ENCODE measurements at regions not wholly inside any gene's neighbourhood (a gene's known extent, or its start where the extent isn't known, plus 50 kb on each side); places are given as distances from the start of the nearest gene placed in this dataset.
"Not testable (repeated sequence)": the region's sequence is repeated elsewhere in the genome, so short reads cannot be mapped to it uniquely, and the experiment has no call there.

DNA sequence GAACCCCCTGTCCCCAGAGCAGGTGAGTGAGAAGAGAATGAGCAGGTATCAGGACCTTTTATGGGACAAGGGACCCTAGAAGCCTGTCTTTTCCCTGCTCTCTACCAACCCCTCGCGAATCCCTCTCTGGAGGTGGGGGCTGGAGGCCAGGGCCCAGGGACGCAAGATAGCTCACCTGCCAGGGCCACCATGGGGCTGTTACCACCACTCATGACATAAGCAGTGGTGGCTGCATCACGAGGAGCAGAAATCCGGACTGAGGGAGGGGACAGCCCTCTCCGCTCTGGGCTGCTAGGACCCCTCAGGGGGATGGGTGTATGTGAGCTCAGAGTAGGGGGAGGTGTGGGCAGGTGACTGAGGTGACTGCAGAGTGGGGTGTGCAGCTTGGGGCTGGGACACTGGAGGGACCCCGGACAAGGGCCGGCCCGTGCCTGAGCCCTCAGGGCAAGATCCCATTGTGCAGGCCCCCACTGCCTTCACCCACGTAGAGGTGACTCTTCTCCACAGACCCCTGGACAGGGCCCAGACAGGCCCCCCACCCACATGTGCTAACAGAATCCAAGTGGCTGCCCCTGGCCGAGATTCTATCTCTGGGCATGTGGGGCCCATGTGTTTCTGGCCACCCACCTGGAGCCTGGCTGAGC lies 190.6 kb downstream of the TBC1D2B start:
- TF ChIP-seq CTCF (IDR thresholded peaks at IDR 0.05; ENCODE audit: insufficient read depth, missing control alignments): no peak
- no peak for FAIRE-seq
- no peak for DNase-seq (ENCODE audit: insufficient read length, low spot score)

DNA sequence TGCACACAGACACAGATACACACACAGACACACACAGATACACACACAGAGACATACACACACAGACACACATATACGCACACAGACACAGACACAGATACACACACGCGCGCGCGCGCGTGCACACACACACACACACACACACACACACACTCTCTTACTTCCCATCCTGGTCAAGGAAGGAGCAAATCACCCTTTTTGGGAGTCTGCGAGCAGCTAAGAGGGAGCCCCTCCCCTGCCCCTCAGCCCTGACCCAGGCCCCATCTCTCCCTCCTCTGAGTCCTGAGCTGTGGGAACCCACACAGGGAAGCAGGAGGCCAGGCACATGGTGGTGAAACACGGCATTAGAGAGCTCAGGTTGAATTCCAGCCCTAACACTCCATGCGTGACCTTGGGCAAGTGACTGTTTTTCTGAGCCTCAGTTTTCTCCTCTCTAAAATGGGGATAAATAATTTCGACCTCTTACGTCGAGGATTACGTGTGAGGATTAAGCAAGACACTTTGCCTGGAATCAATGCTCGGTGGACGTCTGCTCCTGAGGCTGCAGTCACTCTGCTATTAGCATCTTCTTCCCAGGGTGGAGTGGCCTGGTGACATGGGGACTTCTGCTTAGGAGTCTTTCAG lies 191.5 kb downstream of the TBC1D2B start:
- not testable (repeated sequence) for DNase-seq (ENCODE audit: insufficient read length, low spot score); FAIRE-seq

- FAIRE-seq; DNase-seq (ENCODE audit: insufficient read length, low spot score): not testable (repeated sequence)
Measured at GRCh38 chr15:77883012-77883411, 194.5 kb downstream of the TBC1D2B start.

DNA sequence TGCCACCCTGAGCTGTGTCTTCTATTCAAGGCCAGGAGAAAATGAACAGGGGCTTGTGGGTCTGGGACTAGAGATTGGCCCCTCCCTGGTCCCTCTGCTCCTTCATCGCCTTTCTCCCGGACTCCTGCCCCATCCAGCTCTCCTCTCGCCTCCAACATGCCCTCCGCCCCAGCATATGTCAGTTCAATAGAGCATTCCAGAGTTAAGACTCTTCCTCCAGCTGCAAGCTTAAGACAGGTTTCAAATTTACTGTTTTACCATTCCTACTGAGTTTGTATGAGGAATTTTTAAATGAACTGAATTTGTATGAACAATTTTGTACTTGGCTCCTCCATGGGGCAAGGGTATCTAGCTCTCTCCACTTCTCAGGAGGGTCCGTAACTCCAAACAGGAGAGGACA lies 195.6 kb downstream of the TBC1D2B start:
- FAIRE-seq (no peak), DNase-seq (ENCODE audit: insufficient read length, low spot score) (no peak)
- TF ChIP-seq CTCF (IDR thresholded peaks at IDR 0.05; ENCODE audit: insufficient read depth, missing control alignments): no peak

- not testable (repeated sequence) for DNase-seq (ENCODE audit: insufficient read length, low spot score); FAIRE-seq
Measured at GRCh38 chr15:77881535-77881934, 196.0 kb downstream of the TBC1D2B start.

DNA sequence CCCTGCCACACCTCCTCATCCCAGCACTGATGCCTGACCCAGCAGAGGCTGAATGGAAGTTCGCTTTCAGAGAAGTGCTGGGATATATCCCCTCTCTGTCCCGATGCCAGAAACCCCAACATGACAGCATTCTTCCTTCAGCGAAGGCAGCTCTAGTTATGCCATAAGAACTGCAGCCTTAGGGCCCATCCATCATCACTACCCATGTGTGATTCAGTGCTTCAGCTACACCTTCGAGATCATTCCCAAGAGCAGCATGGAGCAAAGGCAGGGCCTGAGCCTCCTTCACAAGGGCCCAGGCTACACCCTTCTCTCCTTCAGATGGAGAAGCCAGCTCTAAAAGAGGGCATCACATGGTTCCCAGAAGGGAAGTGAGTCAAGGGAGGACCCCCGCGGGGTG lies 198.0 kb downstream of the TBC1D2B start:
- FAIRE-seq; DNase-seq (ENCODE audit: insufficient read length, low spot score): not testable (repeated sequence)

DNA sequence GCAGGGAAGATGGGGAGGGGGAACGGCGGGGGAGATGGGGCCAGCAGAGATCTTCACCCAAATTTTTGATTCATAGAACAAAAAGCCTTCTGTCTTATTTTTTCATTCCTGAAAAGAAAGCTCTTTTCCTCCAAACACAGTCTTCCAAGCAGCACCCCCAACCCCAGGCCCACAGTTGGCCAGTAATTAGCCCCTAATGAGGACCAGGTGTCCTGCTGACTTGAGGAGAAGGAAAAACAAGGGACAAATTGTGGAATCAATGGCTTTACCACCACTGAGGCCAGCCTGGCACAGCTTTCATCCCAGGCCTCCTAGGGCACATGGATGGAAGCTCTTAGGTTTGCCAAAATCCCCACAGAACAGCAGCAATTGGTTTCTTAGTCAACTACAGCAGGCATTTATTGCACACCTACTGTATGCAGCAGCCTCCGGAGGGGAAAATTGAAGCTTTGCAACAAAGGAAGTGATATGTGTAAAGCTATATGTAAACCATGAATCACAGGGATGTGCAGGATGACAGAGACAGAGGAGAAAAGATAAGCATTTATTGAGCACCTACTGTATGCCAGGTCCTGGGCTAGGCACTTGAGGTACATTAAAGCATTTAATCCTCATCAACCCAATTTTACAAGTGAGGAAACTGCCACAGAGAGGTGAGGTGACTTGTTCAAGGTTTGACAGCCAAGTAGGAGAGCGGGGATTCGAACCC lies 199.5 kb downstream of the TBC1D2B start:
- DNase-seq (ENCODE audit: insufficient read length, low spot score) (no peak), FAIRE-seq (no peak)
- no peak for TF ChIP-seq CTCF (IDR thresholded peaks at IDR 0.05; ENCODE audit: insufficient read depth, missing control alignments)

DNA sequence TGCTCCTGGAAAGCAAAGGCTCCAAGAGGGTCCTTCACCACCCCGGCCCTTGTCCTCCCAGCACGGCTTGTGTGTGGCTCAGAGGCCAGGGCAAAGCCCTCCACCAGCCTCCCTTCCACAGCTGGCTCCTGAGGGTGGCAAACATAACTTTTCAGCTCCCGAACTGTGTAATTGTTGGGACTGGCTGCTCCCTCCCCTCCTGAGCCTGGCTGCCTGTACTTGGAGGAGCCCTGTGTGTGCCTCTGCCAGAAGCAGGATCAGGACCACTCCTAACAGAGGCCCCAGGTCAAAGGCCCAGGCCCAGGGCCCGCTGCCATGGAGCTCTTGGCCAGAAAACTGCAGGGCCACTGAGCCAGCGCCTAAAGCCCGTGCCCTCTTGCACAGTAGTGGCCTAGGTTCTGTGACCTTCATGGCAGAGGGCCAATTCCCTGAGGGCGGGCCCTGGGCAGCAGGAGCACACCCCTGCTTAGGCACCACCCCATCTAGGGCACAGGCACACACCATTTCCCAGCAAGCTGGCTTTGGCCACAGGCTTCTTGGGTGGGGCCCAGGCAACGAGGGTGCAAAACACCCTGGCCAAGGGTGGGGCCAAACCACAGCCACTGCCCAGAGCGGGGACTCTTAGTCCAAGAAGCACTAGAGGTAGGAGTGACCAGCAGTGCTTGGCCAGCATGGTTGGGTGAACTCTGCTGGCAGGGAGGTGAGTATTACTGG lies 201.2 kb downstream of the TBC1D2B start:
- FAIRE-seq; DNase-seq (ENCODE audit: insufficient read length, low spot score): not testable (repeated sequence)

DNA sequence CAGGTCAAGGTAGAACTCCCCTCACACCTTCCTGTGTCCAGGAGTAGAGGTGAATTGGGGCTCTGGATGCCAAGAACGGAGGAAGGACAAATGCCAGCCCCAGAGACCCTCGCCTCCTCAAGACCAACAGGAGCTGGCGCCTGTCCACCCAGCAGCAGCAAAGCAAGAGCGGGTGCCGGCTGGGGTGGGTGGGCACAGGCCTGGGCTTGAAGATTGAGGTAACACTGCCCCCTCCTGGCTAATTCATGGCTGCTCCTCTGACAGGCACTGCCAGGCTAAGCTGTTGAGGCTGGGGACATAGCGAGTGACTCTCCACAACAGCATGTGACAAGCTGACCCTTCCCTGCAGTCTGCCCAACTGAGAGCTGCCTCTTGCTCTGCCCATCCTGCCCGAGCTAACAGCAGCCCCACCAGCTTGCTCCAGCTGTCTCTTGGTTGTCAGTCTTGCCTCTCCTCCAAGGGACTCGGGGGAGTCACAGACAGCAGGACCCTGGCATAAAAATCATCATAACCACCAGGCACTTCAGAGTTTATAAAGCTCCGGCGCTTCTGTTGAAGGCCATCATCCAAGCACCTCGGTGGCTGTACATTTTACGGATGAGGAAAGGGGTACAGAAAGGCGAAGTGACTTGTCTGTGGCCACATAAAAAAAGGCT lies 202.3 kb downstream of the TBC1D2B start:
- not testable (repeated sequence) for FAIRE-seq
- peak; percentile 70 for DNase-seq (ENCODE audit: insufficient read length, low spot score)
- TF ChIP-seq CTCF (IDR thresholded peaks at IDR 0.05; ENCODE audit: insufficient read depth, missing control alignments): peak; percentile 65

Measured in D721Med (cell line).